ENCODE measurements at regions not wholly inside any gene's neighbourhood (a gene's known extent, or its start where the extent isn't known, plus 50 kb on each side); places are given as distances from the start of the nearest gene placed in this dataset.

- TF ChIP-seq KIAA2018 (CRISPR knock-in tag; IDR thresholded peaks at IDR 0.05; ENCODE audit: borderline replicate concordance): no peak
- TF ChIP-seq ATM (IDR thresholded peaks at IDR 0.05; ENCODE audit: borderline replicate concordance): no peak
- TF ChIP-seq ZNF567 (CRISPR knock-in tag; IDR thresholded peaks at IDR 0.05; ENCODE audit: borderline replicate concordance): no peak
Observed at GRCh38 chr18:29652797-29653196, 1389.7 kb downstream of the DSC3 start (continued).

- H2AFZ ChIP-seq (ENCODE audit: low read length): no peak overlapping the region
- no peaks in the 10 kb centered on the region for H3K4me1 ChIP-seq (ENCODE audit: insufficient read depth, low read length)
- no peak overlapping the region for H3K4me3 ChIP-seq (replicated peaks in 1 of 3; ENCODE audit: insufficient read depth in 1 of 3, low read depth in 2 of 3, low read length in 3 of 3)
- no peaks in the 10 kb centered on the region for H4K20me1 ChIP-seq (ENCODE audit: insufficient read depth, low read length)
- no TSS peak for BruUV-seq (replicated peaks)
- WGBS (ENCODE audit: low lambda C conversion rate): 72% methylated on average over 3 of the region's 3 CpGs
- no peak for DNase-seq (ENCODE audit: low spot score)
- H3K9me3 ChIP-seq (ENCODE audit: low read length): no peaks in the 10 kb centered on the region
- no peaks in the 10 kb centered on the region for H3K36me3 ChIP-seq (replicated peaks in 1 of 2; ENCODE audit: control insufficient read depth in 1 of 2, insufficient read depth in 2 of 2, low read length in 2 of 2)
- CTCF ChIA-PET (ENCODE audit: low intra/inter-chr PET ratio, low total read pairs): no interaction called here
- POLR2A ChIA-PET: no interaction called here
- no peak overlapping the region for H3K4me2 ChIP-seq (ENCODE audit: low read depth, low read length)
- no peaks in the 10 kb centered on the region for H3K27me3 ChIP-seq (ENCODE audit: control insufficient read depth in 1 of 2, insufficient read depth in 2 of 2, low read length in 2 of 2)
- H3K27ac ChIP-seq (ENCODE audit: extremely low read length, insufficient read depth, low read length): no peak overlapping the region
- H3K9ac ChIP-seq (ENCODE audit: insufficient read depth, low read depth, low read length): no peak overlapping the region
- intact Hi-C loops (cut with micrococcal nuclease; ENCODE audit: unreplicated experiment): no loop called here
- FAIRE-seq: no peak
- in situ Hi-C loops (cut with HindIII; ENCODE audit: extremely low pct_ligation_motif_present, low pct_unique_long_range_greater_than_20kb): no loop called here
- no peak for ATAC-seq
- no peaks in the 10 kb centered on the region for H3K79me2 ChIP-seq (ENCODE audit: insufficient read depth, low read length)
- TF ChIP-seq ZNF607 (CRISPR knock-in tag; IDR thresholded peaks at IDR 0.05; ENCODE audit: borderline replicate concordance) (no peak), MAFK (conservative IDR thresholded peaks at IDR 0.05 in 1 of 2, IDR thresholded peaks at IDR 0.05 in 1 of 2; ENCODE audit: low read length in 2 of 2) (peak; percentile 94 to 98), HIVEP1 (CRISPR knock-in tag; IDR thresholded peaks at IDR 0.05) (no peak), MAFF (IDR thresholded peaks at IDR 0.05; ENCODE audit: low read depth, low read length) (peak; percentile 96)
Observed at GRCh38 chr18:29651122-29651680, 1391.3 kb downstream of the DSC3 start.
